Psoas muscle (tissue), 7 donors: ENCODE measurements at regions not wholly inside any gene's neighbourhood (a gene's known extent, or its start where the extent isn't known, plus 50 kb on each side); places are given as distances from the start of the nearest gene placed in this dataset.

Experiments
- ATAC-seq, 4 donors: fragments of 200-7000 bp; cut with Tn5 transposase; one replicate each; pipeline ENCODE4 v1.9.1; 2020; ENCODE audit warnings: moderate library complexity in 3 of 4, mild to moderate bottlenecking in 2 of 4
- DNase-seq, 2 donors: peaks; one replicate each; pipeline ENCODE4 v3.0.0-alpha.2; 2020
- H3K27ac ChIP-seq: fragments of 200-600 bp; one replicate; pipeline ENCODE4 v1.8.0; 2022
- H3K27me3 ChIP-seq, 3 donors: fragments of 200-600 bp in 1 of 3; one replicate each; pipeline versions ENCODE4 v1.6.1 to v1.8.0; 2013 to 2022; ENCODE audit warnings: low read length in 2 of 3, mild to moderate bottlenecking in 2 of 3, moderate library complexity in 1 of 3; ENCODE audit not compliant: insufficient read depth in 3 of 3
- H3K36me3 ChIP-seq, 2 donors: fragments of 200-600 bp in 1 of 2; one replicate each; pipeline versions ENCODE4 v1.6.1 to v1.8.0; 2013 to 2022; ENCODE audit warnings: low read depth in 1 of 2, mild to moderate bottlenecking in 1 of 2, moderate library complexity in 1 of 2; ENCODE audit not compliant: insufficient read depth in 1 of 2
- H3K4me1 ChIP-seq: fragments of 200-600 bp; one replicate; pipeline ENCODE4 v1.8.0; 2022
- H3K4me3 ChIP-seq: fragments of 200-600 bp; one replicate; pipeline ENCODE4 v1.8.0; 2022; ENCODE audit warnings: mild to moderate bottlenecking
- H3K9me3 ChIP-seq: fragments of 200-600 bp; one replicate; pipeline ENCODE4 v1.8.0; 2022
- WGBS, 3 donors: extraction: QIAGEN DNeasy Blood & Tissue Kit; methylation state at CpG; one replicate each; pipeline versions ENCODE4 v1.1.6 to v1.1.7; 2013; 5-methylcytosine and 5-hydroxymethylcytosine counted together
- intact Hi-C, 2 donors: fragments of 100-400 bp; cut with DNase I; formaldehyde crosslinking; loops; one replicate each; pipeline versions ENCODE4 v1.11.0 to v1.14.2; 2022
- TF ChIP-seq, protein P1 (sequence below): fragments of 200-600 bp; IDR thresholded peaks from one replicate; pipeline ENCODE4 v1.8.0; 2022; ENCODE audit warnings: antibody characterized with exemption
- donor health status: healthy with polysubstance abuse.
- donor health status: DM: no; HTN: no; CAD: no; lungs with moderate emphysema.
- donor health status: Bipolar disorder and iron deficiency.
- donor health status: healthy.
- donor health status: DM: yes; HTN: yes; CAD: no.
- donor health status: DM: no; HTN: no; CAD: no.
- donor health status: DM: yes; HTN: yes; CAD: no.

- ATAC-seq (peak in 2 of 4 donors; percentile 50 to 78), DNase-seq (no peak)
- no peak overlapping the region for H3K4me3 ChIP-seq
- 48 to 49% (median 48%) methylated on average over 4 of the region's 4 CpGs for WGBS, 3 donors
- H3K36me3 ChIP-seq: no peaks in the 10 kb centered on the region
- H3K9me3 ChIP-seq: no peaks in the 10 kb centered on the region
- H3K27me3 ChIP-seq: peaks cover 0 to 2% (median 0%) of the 10 kb centered on the region in 3 donors
- H3K27ac ChIP-seq: no peak overlapping the region
- TF ChIP-seq, protein P1, sequence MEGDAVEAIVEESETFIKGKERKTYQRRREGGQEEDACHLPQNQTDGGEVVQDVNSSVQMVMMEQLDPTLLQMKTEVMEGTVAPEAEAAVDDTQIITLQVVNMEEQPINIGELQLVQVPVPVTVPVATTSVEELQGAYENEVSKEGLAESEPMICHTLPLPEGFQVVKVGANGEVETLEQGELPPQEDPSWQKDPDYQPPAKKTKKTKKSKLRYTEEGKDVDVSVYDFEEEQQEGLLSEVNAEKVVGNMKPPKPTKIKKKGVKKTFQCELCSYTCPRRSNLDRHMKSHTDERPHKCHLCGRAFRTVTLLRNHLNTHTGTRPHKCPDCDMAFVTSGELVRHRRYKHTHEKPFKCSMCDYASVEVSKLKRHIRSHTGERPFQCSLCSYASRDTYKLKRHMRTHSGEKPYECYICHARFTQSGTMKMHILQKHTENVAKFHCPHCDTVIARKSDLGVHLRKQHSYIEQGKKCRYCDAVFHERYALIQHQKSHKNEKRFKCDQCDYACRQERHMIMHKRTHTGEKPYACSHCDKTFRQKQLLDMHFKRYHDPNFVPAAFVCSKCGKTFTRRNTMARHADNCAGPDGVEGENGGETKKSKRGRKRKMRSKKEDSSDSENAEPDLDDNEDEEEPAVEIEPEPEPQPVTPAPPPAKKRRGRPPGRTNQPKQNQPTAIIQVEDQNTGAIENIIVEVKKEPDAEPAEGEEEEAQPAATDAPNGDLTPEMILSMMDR: no peak
- intact Hi-C loops: no loop called here
- H3K4me1 ChIP-seq: peaks cover 8% of the 10 kb centered on the region
Observed at GRCh38 chr3:124107104-124107890, 115.4 kb upstream of the ROPN1 start.

GRCh38 chr3:124108446-124108845, 116.5 kb upstream of the ROPN1 start:
- no peaks in the 10 kb centered on the region for H3K36me3 ChIP-seq
- intact Hi-C loops: no loop called here
- no peaks in the 10 kb centered on the region for H3K9me3 ChIP-seq
- TF ChIP-seq, protein P1: no peak
- H3K27me3 ChIP-seq: peaks cover 0 to 2% (median 0%) of the 10 kb centered on the region in 3 donors
- no peak overlapping the region for H3K27ac ChIP-seq
- H3K4me1 ChIP-seq: peaks cover 12% of the 10 kb centered on the region
- ATAC-seq (no peak), DNase-seq (no peak)
- H3K4me3 ChIP-seq: no peak overlapping the region
- 66 to 68% (median 66%) methylated on average over 1 of the region's 1 CpG for WGBS, 3 donors

DNA sequence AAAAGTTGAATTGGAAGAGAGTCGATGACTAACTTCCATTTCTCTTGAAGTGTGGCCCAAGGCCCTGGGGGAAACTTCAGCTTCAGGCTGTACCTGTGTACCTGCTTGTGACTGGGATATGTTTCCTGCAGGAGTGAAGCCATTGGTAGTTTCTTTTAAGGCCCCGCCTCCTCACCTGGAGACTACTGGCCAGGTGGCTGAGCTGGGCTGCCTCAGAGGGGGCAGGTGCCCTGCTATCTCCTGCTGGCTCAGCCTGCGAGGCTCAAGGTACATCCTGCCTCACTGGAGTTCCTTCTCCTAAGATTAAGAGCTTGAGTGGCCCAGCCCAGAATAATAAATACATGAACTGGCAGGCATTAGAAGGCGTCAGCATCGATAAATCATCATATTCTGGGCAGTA, 121.6 kb upstream of the ROPN1 start:
- TF ChIP-seq, protein P1: no peak
- DNase-seq (no peak), ATAC-seq (no peak)
- H3K27me3 ChIP-seq: no peaks in the 10 kb centered on the region
- WGBS, 3 donors: 87 to 97% (median 94%) methylated on average over 5 of the region's 5 CpGs
- H3K4me1 ChIP-seq: peaks cover 12% of the 10 kb centered on the region
- intact Hi-C loops: no loop called here
- no peak overlapping the region for H3K4me3 ChIP-seq
- no peaks in the 10 kb centered on the region for H3K9me3 ChIP-seq
- H3K36me3 ChIP-seq: no peaks in the 10 kb centered on the region
- no peak overlapping the region for H3K27ac ChIP-seq

DNA sequence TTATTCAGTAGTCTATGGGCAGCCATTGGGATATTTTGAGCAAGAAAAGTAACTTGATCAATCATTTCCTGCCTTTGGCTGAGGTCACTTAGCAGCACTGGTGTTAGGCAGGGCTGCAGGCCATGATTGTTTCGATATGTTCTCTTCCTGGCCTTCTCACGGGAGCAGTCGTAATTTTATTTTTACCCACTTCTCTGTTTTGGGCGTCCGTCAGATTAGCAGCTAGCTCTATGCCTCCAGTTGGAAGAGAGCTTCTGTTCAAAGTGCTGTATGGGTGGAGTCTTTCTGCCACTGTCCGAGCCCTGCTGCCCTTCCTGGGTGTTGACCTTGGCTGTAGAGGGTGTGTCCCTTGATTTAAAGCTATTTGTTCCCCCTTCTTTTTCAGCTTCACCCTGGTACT, 123.4 kb upstream of the ROPN1 start:
- H3K4me3 ChIP-seq: no peak overlapping the region
- TF ChIP-seq, protein P1: no peak
- no peak overlapping the region for H3K27ac ChIP-seq
- H3K27me3 ChIP-seq: no peaks in the 10 kb centered on the region
- H3K36me3 ChIP-seq: no peaks in the 10 kb centered on the region
- intact Hi-C loops: no loop called here
- 17 to 53% (median 24%) methylated on average over 6 of the region's 6 CpGs for WGBS, 3 donors
- H3K4me1 ChIP-seq: peaks cover 20% of the 10 kb centered on the region
- no peaks in the 10 kb centered on the region for H3K9me3 ChIP-seq
- ATAC-seq (peak in 3 of 4 donors; percentile 35 to 57 (median 46)), DNase-seq (no peak)

DNA sequence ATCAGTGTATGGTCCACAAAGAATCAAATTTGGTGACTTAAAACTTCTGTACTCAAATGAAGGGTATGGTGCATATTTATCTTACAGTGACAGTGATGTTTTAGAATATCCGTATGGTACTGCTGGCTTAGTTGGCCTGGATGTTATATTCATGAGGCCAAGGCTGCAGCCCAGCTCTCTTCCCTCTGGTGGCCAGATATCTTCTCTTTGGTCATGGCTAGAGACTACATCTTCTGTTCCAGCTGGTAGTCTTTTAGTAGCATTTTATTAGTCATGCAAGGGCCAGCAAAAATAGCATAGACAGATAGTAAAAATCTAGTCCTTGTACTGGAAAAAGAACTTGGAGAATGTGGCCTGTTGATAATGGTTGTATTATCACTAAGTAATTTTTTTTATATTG, 124.0 kb upstream of the ROPN1 start:
- no peak for DNase-seq

More for the DNA sequence above, 124.0 kb upstream of the ROPN1 start:
- Histone ChIP-seq H3K4me1 (peaks cover 20% of the 10 kb centered on the region), H3K4me3 (no peak overlapping the region), H3K27me3 (no peaks in the 10 kb centered on the region), H3K36me3 (no peaks in the 10 kb centered on the region), H3K27ac (no peak overlapping the region), H3K9me3 (no peaks in the 10 kb centered on the region)
- ATAC-seq: no peak
- intact Hi-C loops: no loop called here
- TF ChIP-seq, protein P1: no peak
- WGBS, 3 donors: 41 to 74% (median 58%) methylated on average over 1 of the region's 1 CpG
